ENCODE measurements at regions not wholly inside any gene's neighbourhood (a gene's known extent, or its start where the extent isn't known, plus 50 kb on each side); places are given as distances from the start of the nearest gene placed in this dataset.

- DNase-seq (ENCODE audit: low read depth in 1 of 2, low spot score in 1 of 2) = no peak
Observed at GRCh38 chr5:159531554-159532105, 201.3 kb upstream of the IL12B start.

GRCh38 chr5:159533197-159533596, 202.9 kb upstream of the IL12B start:
- DNase-seq (ENCODE audit: low read depth in 1 of 2, low spot score in 1 of 2) = no peak

GRCh38 chr5:159536166-159536565, 205.9 kb upstream of the IL12B start:
- DNase-seq (ENCODE audit: low read depth in 1 of 2, low spot score in 1 of 2) = no peak

DNA sequence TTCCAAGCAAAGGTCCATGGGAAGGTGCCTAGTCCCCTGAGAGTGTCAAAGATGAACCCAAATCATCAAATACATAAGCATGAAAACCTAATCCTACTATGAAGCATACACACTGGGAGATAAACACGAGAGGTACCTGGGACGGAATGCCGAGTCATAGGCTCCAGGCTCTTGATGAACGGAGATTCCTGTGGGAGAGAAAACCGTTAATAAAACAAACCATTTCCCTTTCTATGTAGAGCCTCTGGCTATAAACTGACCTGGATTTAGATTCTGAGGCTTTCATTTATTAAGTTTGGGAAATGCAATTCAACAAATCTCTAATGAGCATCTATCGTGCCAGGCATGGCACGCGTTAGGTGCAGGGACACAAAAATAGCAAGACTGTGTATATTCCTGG, 206.4 kb upstream of the IL12B start:
- DNase-seq (ENCODE audit: low read depth in 1 of 2, low spot score in 1 of 2) = no peak

GRCh38 chr5:159539678-159540077, 209.4 kb upstream of the IL12B start:
- DNase-seq (ENCODE audit: low read depth in 1 of 2, low spot score in 1 of 2) = no peak

DNA sequence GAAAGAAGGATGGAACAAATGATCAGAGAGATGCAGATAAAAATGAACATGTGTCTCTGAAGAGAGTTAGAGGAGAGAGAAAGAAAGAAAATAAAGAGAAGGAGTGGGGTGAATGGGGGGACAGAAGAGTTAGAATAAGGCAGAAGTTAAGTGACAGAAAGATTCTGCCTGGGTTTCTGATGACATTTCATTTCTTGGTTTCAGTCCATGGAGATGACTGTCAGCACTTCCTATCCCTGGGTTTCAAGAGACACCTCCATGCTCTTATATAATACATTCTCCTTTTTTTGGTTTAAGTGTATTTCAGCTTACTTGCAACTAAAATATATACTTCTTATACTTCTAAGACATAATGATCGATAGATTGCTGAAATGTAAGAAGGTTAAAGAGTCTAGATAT, 213.0 kb upstream of the IL12B start:
- DNase-seq (ENCODE audit: low read depth in 1 of 2, low spot score in 1 of 2) = no peak

GRCh38 chr5:159545156-159545555, 214.9 kb upstream of the IL12B start:
- DNase-seq (ENCODE audit: low read depth in 1 of 2, low spot score in 1 of 2) = no peak

GRCh38 chr5:159547466-159548195, 217.3 kb upstream of the IL12B start:
- DNase-seq (ENCODE audit: low read depth in 1 of 2, low spot score in 1 of 2) = no peak

DNA sequence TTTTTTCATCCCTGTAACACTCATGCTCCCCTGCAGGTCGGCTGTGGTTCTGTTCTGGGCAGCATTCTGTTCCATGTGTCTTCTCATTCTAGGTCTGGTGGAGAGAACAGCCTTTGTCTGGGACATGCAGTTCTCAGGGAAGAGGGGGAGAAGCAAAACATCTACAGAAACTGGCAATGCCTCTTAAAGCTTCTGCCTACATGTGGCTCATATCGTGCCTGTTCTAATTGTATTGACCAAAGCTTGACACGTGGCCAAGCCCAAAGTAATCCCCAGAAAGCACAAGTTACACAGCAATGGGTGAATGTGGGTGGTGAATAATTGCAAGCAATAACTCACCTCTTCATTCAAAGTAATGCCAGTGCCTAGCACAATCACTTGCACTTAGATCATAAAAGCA, 218.2 kb upstream of the IL12B start:
- DNase-seq (ENCODE audit: low read depth in 1 of 2, low spot score in 1 of 2) = no peak

DNA sequence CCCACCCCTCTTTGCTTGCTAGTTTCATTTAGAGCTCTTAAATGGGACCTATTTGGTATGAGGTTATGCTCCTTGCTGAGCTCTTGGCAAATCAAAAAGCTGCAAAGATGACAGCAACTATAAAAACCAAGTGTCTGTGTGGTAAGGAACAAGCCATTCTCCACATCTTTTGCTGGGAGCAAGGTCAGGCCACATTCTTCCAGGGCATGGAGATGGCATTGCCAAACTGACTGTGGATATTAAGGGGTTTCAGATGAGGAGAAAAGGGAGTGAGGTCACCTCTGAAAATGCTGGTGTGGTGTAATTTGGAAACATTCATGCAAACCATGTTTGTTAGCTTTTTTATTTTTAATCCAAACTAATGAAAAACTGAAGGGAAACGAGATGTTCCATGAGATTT, 218.8 kb upstream of the IL12B start:
- DNase-seq (ENCODE audit: low read depth in 1 of 2, low spot score in 1 of 2) = no peak

DNA sequence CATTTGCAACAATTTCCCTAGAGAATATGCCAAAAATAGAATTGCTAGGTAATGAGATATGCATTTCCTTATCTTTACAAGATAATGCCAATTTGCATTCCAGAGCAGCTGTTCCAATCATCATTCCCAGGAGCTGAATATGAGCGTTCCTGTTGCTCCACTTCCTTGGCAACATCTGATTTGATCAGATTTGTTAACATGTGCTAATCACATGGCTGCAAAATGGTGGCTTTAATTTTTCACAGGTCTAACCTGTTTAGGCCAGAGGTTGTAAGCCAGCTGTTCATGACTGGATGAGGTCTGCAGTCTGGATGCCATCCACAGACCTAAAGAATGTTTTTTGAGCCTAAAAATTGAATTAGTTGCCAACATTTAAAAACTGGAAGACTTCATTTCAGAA, 220.7 kb upstream of the IL12B start:
- no peak for DNase-seq (ENCODE audit: low read depth in 1 of 2, low spot score in 1 of 2)

DNA sequence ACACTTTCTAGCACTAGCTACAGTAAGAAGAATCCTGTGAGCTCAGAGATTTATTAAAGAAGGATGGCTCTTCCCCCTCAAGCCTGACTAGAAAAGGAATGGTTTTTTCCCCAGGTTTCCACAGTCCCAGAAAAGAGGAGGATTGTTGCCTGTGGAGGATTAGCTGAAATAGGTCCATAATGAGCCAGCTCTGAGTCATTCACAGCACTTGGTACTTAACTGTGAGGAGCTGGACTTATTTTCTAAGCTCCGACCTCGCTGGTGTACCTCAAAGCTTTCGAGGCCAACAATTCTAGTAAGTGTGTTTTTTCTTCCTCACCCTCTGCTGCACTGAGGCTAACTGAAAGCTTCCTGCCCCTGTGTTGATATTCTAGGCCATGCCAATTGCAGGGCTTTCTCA, 222.5 kb upstream of the IL12B start:
- no peak for DNase-seq (ENCODE audit: low read depth in 1 of 2, low spot score in 1 of 2)

- no peak for DNase-seq (ENCODE audit: low read depth in 1 of 2, low spot score in 1 of 2)
Observed at GRCh38 chr5:159553792-159554191, 223.5 kb upstream of the IL12B start.

GRCh38 chr5:159555084-159555483, 224.8 kb upstream of the IL12B start:
- no peak for DNase-seq (ENCODE audit: low read depth in 1 of 2, low spot score in 1 of 2)

- no peak for DNase-seq (ENCODE audit: low read depth in 1 of 2, low spot score in 1 of 2)
Observed at GRCh38 chr5:159559337-159559736, 229.1 kb upstream of the IL12B start.

GRCh38 chr5:159560088-159560487, 229.8 kb upstream of the IL12B start:
- no peak for DNase-seq (ENCODE audit: low read depth in 1 of 2, low spot score in 1 of 2)

- no peak for DNase-seq (ENCODE audit: low read depth in 1 of 2, low spot score in 1 of 2)
Observed at GRCh38 chr5:159564031-159564430, 233.7 kb upstream of the IL12B start.

DNA sequence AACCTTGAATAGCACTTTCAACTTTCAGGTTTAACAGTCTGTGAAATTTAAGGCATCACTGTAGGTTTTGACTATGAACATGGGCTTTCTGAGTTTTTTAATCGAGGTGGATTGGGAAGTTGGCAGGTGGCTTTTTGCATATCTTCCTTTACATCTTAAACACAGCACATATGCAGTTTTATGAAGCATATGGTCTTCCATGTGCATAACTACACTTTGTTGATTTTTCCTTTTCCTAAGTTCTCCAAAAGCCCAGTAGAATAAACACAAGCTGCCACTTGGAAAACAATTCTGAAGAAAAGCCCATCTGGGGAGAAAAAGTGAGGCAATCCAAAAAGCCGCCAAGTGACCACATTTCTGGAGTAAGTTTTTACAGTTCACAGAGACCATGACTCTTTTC, 236.5 kb upstream of the IL12B start:
- no peak for DNase-seq (ENCODE audit: low read depth in 1 of 2, low spot score in 1 of 2)

DNA sequence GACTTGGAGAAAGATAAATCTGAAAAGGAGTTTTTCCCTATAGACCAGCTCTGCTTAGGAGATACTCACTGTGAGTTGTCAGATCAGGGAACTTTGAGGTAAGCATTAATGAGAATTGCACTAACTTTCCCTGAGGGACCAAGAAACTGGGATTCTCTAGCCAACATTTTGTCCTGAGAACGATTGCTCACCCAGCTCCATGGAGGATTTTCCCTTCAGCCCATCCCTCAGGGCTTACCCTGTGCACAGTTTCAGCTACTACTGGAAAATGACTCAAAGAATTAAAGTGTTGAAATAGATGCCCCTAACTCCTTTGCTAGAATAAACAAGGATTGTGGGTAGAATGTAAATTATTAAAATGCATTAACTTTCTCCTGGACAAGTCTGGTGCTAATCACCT, 237.2 kb upstream of the IL12B start:
- DNase-seq (ENCODE audit: low read depth in 1 of 2, low spot score in 1 of 2) = no peak

DNA sequence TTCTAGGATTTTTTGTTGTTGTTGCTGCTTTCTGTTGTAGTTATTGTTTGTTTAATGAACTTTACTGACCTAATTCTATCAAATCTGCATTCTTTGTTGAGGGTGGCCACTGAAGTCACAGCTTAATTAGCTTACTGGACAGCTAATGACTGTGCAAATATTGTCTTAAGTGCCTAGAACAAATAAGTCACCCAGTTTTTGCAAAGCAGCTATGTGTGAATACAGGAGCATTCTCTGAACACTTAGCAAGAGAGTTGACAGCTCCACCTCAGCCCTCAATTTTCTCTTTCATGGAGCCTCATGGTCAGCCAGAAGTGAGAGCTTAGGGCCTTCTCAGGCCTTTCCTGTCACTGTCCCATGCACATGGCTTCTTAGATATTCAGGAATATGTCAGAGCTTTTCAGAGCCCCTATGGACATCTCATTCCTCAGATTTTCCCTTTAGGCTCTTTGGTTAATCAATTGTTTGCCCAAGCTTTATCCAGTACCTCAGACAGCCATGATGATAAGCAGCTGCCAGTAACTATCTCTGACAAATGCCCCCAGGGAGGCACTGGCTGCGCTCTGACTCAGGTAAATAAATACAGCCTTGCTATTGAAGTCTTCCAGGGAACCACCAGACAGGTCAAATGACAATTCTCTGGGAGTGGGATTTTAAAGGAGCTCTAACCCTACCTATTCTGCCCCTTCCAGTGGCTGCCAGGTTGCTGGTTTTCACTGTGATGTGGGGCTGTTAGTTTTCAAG, 241.4 kb upstream of the IL12B start:
- no peak for DNase-seq (ENCODE audit: low read depth in 1 of 2, low spot score in 1 of 2)

DNA sequence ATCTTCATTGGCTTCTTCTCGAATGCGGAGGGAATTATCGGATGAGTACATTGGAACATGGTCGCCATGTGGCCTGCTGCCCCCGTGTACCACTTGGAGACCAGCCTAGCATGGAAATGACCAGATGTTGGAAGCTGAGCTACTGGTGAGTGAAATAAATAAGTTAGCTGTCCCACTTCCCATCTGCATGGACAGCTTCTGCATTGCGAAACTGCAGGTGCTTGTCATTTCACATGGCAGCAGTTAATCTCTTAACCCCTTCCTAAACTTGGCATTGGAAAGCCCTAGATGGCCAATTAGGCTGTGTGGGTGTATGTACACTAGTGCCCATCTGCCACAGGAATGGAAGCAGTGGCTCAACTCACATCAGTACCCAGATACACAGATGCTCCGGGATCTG, 246.6 kb upstream of the IL12B start:
- no peak for DNase-seq (ENCODE audit: low read depth in 1 of 2, low spot score in 1 of 2)

DNA sequence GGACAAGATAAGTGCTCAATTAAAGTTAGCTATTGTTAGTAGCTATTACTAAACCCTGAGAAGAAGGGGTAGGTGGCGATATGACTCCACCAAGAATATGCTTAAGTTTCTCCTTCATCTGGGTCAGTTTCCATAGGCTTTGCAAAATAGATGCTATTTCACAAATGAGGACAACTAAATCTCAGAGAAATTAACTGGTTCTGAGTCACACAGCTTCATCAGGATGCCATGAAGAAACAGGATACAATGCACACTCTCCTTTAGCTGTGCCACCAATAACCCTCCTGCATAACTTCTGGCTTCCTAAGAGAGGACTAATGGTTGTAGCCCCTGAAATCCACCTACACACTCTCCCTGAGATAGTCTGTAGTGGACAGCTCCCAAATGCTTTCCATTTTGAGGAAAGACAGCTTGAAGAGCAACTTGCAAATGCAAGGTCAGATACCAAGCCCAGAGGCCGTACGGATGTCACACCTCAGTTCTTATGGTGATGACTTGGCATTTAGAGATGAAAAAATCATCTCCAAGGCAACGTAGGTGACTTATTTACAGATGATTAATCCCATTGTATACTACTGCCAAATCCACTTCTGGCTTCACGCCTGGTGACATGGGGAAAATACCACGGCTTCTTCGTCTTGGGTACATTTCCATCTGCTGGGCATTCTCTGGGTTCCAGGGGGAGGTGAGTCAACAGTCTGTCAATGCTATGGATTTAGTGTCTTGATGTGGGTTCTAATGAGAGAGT, 251.4 kb upstream of the IL12B start:
- DNase-seq (ENCODE audit: low read depth in 1 of 2, low spot score in 1 of 2) = no peak
